ENCODE measurements at regions not wholly inside any gene's neighbourhood (a gene's known extent, or its start where the extent isn't known, plus 50 kb on each side); places are given as distances from the start of the nearest gene placed in this dataset.
A peak's percentile ranks its signal among the peaks of the same experiment; 100 is the strongest.
"Not testable (repeated sequence)": the region's sequence is repeated elsewhere in the genome, so short reads cannot be mapped to it uniquely, and the experiment has no call there.

DNA sequence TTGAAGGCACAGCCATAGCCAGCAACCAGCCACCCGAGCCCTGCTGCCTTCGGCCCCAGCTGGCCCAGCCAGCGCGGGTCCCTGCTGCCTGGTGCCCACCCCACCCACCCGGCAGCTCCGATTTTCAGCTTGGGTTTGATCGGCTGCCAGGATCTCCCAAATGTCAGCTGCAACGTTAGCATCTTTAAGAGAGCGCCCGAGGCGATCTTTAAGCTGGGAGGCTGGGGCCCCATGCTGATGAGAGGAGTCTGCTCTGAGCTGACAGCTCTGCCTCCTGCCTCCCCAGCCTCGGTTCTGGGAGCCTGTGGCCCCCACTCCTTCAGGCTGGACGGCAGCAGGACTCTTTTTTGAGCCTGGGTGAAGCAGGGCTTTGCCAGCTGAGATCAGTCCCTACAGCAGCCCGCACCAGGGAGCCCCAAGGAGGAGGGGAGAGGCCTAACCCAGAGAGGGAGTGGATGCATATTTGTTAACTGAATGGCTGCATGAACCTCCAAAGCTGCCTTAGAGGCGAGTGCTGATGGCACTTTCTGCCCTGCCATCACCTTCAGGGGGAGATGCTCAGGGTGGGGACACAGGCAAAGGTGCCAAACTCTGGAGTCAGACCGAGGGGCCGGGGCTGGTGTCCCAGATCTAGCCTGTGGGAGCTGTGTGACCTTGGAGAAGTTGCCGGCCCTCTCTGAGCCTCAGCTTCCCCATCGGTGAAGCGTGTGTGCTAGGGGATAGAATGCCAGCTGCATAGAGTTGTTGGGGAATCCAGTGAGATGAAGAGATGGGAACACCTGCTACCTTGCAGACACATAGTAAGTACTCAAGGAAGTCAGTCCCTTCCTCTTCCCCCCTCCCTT lies 165.5 kb downstream of the C9orf50 start:
- peak; percentile 69 for DNase-seq

DNA sequence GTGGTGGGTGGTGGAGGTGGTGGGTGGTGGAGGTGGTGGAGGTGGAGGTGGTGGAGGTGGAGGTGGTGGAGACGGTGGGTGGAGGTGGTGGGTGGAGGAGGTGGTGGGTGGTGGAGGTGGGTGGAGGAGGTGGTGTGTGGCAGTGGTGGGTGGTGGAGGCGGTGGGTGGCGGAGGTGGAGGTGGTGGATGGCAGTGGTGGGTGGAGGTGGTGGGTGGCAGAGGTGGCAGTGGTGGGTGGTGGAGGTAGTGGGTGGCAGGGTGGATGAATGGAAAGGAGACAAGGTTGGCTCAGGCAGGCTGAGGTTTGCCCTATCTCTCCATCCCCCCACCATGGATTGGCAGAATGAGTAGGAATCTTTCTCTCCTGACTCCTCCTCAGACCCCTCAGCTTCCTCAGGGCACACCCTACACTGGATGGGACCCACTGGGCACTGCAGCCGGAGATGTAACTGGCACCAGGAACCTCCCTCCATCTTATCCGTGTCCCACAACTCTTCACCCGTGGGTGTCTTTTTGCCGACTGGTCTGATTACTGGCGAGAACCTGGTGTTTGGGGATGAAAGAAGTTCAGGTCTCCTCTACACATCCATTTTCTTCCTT lies 166.3 kb downstream of the C9orf50 start:
- DNase-seq, result no peak

DNA sequence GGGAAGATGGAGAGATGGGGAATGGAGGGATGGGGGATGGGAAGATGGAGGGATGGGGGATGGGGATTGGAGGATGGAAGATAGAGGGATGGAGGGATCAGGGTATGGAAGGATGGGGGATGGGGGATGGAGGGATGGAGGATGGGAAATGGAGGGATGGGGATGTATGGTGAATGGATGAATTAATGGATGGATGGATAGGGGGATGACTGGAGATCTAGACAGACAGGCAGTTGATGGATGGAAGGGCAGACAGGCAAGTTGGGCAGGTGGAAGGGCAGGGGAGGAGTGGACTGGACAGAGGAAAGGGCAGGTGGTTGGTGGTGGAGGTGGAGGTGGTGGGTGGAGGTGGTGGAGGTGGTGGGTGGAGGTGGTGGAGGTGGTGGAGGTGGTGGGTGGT lies 167.2 kb downstream of the C9orf50 start:
- no peak for DNase-seq

DNA sequence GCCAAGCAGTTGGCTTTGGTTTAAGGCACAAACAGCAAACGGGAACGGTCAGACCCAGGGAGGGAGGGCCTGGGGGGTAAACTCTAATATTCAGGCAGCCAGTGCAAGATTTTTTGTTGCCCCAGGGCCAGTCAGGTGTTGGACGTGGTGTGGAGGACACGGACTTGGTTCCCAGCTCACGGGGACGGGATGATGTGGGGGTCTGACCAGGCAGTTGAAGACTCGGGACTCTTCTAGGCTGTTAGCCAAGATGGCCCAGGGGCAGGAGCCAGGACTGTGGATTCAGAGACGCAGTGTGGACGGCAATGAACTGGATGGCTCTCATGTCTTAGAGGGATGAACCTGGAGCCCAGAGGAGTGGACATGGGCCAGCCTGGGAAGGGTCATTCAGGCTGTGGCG lies 169.2 kb downstream of the C9orf50 start:
- no peak for DNase-seq

DNA sequence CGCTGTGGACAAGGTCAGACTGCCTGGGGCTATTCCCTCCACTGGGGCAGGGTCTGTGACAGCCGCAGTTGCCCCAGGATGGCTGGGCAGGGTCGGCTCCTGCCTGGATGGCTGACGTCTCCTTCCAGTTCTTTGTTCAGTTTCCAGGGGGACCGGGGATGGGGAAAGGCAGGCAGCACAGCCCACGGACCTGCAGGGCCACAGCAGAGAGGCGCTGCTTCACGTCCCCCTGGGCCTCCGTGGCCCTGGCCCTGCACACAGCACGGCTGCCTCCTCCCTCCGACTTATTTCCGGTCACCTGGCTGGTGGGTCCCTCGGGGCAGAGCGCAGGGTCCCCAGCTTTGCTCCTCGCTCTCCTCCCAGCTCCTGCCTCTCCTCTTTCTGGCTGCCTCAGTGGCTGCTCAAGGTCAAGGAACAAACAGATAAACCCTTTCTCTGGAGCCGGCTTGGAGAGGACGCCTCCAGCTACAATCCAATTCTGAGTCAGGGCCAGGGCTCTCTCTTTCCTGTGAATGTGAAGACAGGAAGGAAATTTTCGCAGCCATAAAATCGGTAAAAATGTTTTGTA lies 169.7 kb downstream of the C9orf50 start:
- DNase-seq, result no peak

DNA sequence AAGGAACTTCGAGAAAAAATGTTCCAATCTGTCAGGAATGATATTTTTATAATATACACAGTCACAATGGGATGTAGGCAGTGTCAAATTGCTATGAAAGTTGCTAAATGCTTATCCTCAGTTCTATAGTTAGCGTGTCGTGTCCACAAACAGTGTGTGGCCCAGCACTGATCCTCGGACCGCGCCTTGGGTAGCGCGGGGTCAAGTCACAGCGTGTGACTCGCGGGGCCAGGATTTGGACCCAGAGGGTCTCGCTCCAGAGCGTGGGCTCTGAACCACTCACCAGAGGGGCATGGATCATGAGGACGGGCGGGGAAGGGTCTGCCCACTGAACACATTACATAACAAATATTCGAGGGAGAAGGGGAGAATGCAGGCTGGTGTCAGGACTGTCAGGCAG lies 171.8 kb downstream of the C9orf50 start:
- DNase-seq, result no peak

DNA sequence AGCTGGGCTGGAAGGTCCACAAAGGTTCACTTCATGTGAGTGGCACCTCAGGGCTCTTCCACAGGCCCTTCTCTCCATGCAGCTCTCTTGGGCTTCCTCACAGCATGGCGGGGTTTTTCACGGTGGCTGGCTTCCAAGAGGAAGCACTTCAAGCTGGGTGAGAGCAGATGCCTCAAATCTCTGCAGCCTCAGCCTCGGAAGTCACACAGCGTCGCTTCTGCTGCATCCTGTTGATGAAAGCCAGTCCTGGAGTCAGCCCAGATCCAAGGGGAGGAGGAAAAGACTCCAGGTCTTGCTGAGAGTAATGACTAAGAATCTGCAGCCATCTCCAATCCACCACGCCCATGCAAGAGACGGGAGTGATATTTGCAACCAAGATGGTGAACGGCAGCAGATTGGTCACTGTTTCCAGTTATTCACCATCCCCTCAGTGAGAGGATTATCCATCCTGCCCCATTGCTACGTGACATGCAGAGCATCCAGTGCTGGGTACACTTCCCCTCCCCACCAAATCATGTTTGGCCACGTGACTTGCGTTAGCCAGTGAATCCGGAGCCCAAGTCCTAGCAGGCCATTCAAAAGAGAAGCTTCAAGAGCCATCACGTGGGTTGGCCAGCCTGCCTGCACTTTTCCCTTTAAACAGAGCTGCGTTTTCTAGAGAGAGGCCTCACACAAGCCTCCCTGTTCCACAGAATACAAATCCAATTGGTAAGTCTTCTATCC lies 173.9 kb downstream of the C9orf50 start:
- no peak for DNase-seq

DNA sequence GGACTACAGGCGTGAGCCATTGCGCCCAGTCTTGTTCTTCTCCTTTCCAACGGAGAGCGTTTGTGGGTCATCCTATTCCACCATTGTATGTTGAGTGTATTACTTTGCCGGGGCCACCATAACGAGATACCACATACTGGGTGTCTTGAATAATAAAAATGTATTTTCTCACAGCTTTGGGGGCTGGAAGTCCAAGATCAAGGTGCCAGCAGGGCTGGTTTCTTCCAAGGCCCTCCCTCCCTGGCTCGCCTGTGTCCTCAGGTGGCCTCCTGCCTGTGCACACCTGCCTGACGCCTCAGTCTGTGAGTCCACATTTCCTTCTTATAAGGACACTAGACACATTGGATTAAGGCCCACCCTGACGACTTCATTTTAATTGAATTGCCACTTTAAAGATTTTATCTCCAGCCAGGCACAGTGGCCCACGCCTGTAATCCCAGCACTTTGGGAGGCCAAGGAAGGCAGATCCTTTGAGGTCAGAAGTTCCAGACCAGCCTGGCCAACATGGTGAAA lies 175.1 kb downstream of the C9orf50 start:
- DNase-seq, result no peak

DNA sequence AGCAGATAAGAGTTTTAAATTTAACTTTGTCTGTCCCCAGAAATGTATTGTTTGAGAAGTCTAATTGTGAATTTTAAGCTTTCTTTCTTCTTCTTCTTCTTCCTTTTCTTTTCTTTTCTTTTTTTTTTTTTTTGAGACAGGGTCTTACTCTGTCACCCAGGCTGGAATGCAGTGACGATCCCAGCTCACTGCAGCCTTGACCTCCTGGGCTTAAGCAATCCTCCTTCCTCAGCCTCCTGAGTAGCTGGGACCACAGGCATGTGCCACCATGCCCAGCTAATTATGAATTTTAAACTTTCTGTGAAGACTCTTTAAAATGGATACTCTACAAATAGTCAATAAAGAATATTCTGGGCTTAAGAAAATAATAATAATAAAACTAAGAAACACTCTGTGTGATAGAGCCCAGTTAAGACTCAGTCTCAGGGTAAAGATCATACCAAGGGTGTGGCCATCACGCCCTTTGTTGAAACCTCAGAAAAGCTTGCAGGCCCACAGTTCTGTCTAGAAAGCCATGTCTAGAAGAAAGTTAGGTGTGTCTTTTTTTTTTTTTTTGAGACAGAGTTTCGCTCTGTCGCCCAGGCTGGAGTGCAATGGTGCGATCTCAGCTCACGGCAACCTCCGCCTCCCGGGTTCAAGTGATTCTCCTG lies 177.3 kb downstream of the C9orf50 start:
- DNase-seq, result not testable (repeated sequence)

DNA sequence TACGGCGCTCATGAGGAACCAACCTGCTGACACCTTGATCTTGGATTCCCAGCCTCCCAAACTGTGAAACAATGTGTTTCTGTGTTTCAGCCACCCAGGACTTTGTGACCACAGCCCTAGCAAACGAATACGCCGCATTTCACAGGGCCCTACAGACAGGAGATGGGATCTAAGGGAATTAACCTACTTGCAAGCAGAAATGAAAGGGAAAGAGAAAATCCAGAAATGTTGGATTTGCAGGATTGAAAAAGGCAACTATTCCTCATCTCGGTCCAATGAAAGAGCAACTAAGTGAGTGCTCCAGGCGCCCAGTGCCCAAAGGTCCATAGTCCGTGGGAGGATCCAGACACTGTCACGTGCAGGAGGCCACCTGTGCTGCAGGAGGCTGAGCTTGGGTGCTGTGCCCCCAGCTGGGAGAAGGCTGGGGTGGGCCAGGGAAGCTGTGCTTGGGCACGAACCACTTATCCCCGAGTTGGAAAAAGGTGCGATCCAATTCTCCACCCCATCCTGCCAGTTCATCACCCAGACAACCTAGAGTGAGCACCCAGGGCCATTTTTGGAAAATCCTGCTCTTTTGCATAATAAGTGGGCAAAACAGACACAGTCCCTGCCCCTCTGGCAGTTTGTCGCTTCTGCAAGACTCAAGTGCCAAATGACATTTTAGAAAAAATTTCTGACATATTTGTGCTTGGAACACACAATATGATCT lies 177.9 kb downstream of the C9orf50 start:
- DNase-seq, result no peak

DNA sequence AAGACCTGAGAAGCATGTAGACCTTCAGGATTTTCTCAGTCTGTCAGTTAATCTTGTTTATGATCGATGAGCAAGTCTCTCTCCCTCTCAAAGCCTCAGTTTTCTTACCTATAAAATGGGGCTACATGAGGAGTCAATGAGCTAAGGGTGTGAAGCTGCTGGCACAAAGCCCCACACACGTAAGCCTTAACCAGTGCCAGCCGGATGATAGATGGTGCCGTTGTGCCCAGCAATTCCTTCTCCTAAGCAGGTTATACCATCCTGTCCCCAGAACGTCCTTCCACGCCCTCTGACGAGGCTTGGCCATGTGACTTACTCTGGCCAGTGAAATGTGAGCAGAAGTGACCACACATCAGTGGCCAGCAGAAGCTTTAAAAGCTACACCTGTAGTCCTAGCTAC lies 179.0 kb downstream of the C9orf50 start:
- no peak for DNase-seq

DNA sequence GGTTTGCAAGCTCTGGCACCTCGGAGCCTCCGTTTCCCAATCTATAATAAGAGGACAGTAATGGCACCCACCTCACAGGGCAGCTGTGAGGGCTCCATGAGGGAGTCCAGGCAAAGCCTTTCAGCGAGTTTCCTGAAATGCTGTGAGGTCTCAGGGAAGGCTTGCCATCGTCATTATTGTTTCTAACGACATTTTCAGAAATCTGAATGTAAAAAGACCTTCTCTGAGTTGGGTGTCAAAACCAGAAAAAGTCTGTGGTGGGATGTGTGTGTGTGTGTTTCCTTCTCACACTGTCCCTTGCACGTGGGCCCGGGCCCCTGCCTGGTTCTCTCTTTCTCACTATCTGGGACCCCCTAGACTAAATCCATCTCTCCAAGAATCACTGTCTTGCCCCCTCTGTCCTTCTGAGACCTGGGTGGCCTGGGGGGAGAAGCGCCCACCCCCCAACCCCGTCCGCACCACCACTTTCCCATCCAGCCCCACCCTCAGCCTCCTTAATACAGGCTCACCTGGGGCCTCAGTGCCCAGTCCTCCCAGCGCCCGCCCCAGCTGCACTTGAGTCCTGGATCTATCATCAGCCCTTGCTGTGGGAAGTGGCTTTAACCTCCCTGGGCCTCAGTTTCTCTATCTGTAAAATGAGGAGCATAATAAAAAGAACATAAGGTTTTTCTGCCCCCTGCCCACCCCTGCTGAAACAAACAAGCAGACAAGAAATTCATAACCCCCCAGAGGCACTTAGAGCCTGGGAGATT lies 180.3 kb downstream of the C9orf50 start:
- DNase-seq, result no peak

DNA sequence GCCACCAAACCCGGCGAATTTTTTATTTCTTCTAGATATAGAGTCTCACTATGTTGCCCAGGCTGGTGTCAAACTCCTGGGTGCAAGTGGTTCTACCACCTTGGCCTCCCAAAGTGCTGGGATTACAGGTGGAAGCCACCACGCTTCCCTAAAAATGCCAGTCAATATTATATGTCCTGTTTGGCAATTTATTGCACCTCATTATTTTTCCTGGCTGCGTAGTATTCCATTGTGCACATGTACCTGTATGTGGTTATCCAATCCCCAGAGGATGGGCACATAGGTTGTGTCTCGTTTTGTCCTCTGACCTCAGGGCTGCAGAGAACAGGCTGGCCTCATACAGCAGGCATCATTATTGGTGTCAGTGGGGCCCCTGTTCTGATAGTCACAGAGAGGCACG lies 181.7 kb downstream of the C9orf50 start:
- no peak for DNase-seq

DNA sequence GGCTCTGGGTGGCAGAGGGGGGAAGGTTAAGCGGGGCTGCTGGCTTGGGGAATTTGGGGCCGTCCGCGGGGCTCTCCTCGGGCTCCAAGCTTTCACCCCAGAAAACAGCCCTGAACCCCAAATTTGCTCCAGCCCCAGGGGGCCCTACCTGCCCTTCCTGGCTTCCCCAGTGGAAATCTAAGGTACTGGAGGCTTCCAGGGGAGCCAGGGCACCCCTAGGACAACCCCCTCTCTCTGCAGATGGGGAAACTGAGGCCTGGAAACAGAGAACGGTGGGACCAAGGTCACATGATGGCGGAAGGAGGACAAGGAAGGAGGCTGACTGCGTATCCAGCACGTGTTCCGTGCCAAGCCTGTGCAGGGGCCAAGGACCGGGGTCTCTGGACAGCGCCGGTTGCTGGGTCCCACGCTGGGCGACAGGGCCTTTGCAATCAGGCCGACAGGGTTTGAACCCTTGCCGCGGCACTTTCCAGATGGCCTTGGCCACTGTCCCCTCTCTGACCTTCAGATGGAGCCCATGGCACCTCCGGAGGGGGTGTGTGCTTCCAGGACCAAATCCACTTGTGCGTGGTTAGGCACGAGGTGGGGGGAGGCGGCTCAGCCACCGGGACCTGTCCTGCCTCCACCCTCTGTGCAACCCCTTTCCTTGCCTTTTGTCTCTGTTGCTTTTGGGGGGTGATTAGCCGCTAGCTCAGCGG lies 183.1 kb downstream of the C9orf50 start:
- DNase-seq, result peak; percentile 54

DNA sequence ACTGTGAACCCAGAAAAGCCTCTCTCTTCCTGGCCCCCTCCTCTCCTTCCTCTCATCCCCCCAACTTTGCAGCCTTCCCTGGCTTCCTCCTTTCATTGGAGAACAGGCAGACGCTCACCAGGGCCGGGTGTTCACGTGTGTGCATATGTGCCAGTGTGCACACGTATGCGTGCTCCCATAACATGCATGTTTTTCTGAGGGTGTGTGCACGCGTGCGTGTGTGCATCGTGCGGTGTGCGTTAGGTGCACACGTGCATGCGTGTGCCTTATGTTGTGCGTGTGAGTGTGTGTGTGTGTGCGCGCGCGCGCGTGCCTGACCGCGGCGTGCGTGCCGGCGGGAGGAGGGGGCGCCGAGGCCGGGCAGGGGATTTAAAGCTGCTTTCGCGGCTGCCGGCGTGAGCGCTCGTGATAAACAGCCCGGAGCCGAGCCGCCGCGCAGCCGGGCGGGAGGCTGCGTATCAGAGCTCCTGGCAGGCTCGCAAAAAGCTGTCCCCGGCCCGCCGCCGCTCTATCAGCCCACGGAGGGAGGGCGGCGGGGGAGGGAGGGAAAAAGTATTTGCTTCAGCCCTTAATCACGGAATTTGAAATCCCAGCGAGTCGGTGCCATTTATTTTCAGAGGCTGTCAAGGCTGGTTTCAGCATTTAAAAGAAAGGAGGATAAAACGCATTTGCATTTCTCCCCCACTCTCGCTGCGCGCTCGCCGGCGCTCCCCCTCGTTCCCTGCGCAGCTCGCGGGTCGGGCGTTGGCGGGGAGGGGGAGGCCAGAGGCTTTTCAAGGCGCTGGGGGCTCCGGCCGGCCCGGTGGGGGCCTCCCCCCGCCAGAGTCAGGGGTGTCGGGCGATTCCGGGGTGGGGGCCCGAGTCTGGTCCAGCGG lies 183.9 kb downstream of the C9orf50 start:
- peak; percentile 94 for DNase-seq

DNA sequence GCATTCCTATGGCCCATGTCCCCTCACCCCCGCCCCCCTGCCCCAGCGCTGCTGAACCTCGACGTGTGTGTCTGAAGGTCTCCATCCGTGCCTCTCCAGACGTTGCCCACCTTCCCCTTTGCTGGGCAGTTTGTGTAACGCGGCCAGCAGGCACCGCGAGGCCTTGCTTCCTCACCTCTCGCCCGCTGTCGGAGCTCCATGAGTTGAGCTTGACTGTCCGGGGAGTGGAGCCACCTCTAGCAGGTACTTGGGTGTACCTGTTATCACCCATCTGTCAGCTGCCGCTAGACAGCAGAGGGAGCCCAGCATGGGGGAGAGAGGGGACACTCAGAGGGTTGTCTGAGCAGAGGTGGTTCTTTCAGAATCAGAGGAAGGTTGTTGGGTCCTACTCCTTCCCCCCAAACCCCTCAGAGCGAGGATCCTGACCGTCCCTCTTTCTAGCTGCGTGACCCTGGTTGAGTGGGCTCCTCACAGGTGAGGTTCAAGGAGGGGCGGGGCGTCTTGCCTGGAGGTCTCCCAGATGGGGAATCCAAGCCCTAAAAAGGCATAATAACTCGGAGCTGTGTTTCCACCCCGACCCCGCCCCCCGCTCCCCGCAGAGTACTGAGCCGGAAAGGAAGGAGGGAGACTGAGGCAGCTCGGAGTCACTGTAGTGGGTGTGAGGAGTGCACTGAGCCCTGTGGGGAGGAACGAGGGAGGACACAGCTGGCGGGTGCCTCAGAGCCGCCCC lies 184.7 kb downstream of the C9orf50 start:
- DNase-seq, result no peak

DNA sequence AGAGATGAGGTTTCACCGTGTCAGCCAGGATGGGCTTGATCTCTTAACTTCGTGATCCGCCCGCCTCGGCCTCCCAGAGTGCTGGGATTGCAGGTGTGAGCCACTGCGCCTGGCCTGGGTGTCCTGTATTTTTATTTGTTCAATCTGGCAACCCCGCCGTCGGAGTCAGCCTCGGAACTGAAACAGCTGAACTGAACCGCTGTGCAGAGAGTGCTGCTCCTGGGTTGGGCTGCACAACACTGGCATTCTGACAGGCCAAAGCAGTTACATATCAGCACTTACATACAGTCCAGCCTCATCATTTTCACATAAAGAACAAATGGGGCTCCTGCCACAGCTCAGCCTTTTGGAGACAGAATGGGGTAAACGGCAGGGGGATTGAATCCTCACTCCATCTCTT lies 185.6 kb downstream of the C9orf50 start:
- DNase-seq, result no peak

DNA sequence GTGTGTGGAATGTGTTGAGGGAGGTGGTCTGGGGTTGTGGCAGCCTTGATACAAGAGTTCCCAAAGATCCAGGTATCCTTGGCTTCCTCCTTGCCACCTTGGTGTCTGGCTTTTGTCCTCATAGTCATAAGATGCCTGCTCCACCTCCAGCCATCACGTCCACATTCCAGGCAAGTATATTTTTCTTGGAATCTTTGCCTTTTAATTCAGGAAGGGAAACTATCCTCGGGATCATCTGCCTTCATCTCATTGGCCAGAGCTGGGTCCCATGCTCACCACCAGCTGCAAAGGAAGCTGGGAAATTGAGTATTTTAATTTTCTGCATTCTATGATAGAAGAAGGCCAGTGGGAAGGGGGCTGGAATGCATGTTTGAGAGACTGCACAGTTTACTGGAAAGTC lies 186.7 kb downstream of the C9orf50 start:
- DNase-seq, result no peak
